Panc1 (cell line): ENCODE measurements at regions not wholly inside any gene's neighbourhood (a gene's known extent, or its start where the extent isn't known, plus 50 kb on each side); places are given as distances from the start of the nearest gene placed in this dataset.

Experiments used
- ATAC-seq: fragments of 200-7000 bp; cut with Tn5 transposase; 2 replicates; pipeline ENCODE4 v1.9.1; 2020; ENCODE audit warnings: mild to moderate bottlenecking, moderate library complexity
- BruUV-seq: library from RNA; stranded (reverse); fragments of 400-500 nt; replicated peaks from 2 replicates; lab custom pipeline; 2021; lab: Mats Ljungman, UMichigan
- CTCF ChIA-PET: fragments of 300-600 bp; sonication (Branson Sonifier 250); formaldehyde crosslinking; loops from one replicate; lab custom pipeline; 2022; ENCODE audit warnings: antibody characterized with exemption; lab: Charles Lee
- POLR2A ChIA-PET: fragments of 300-600 bp; sonication (Branson Sonifier 250); formaldehyde crosslinking; loops from one replicate; lab custom pipeline; 2022; ENCODE audit warnings: antibody characterized with exemption; lab: Charles Lee
- DNase-seq: peaks from one replicate; pipeline ENCODE4 v3.0.0-alpha.2; 2010; ENCODE audit warnings: low read depth, low spot score
- H3K27ac ChIP-seq: 2 replicates; pipeline ENCODE4 v1.5.1; 2011; ENCODE audit warnings: mild to moderate bottlenecking, low read length, inconsistent platforms
- H3K27me3 ChIP-seq: fragments of 200-500 bp; sonication (Bioruptor generic); 2 replicates; pipeline ENCODE4 v1.6.0; 2014; ENCODE audit warnings: low read length, inconsistent platforms; ENCODE audit not compliant: control insufficient read depth, insufficient read depth
- H3K36me3 ChIP-seq: fragments of 200-500 bp; sonication (Bioruptor generic); 2 replicates; pipeline ENCODE4 v1.5.1; 2014; ENCODE audit warnings: inconsistent platforms, mild to moderate bottlenecking, low read length, moderate library complexity; ENCODE audit not compliant: control insufficient read depth, insufficient read depth
- H3K4me1 ChIP-seq: 2 replicates; pipeline ENCODE4 v1.5.1; 2011; ENCODE audit warnings: inconsistent platforms, mild to moderate bottlenecking, low read length, moderate library complexity; ENCODE audit not compliant: control insufficient read depth, insufficient read depth
- H3K4me3 ChIP-seq, 2 experiments: 2 replicates each; pipeline ENCODE4 v1.5.1; 2011 to 2012; ENCODE audit warnings: low read depth in 2 of 2, low read length in 2 of 2, mild to moderate bottlenecking in 2 of 2, inconsistent platforms in 1 of 2, moderate library complexity in 1 of 2
- H3K9me3 ChIP-seq: fragments of 200-500 bp; sonication (Bioruptor generic); 2 replicates; pipeline ENCODE4 v1.5.1; 2014; ENCODE audit warnings: low read depth, mild to moderate bottlenecking, inconsistent platforms, low read length, moderate library complexity; ENCODE audit not compliant: control insufficient read depth, insufficient read depth
- CTCF ChIP-seq: fragments of 450-650 bp; IDR thresholded peaks from 2 replicates; pipeline ENCODE4 v1.5.1; 2017; ENCODE audit warnings: mild to moderate bottlenecking
- POLR2AphosphoS5 ChIP-seq: IDR thresholded peaks from 2 replicates; pipeline ENCODE4 v1.6.1; 2012; ENCODE audit warnings: mild to moderate bottlenecking, low read depth, low read length, moderate library complexity
- REST ChIP-seq, 2 experiments: IDR thresholded peaks; 2 replicates each; pipeline ENCODE4 v1.6.1; 2011 to 2012; ENCODE audit warnings: low read depth in 2 of 2, control low read depth in 1 of 2, low read length in 1 of 2, mild to moderate bottlenecking in 1 of 2, moderate library complexity in 1 of 2; ENCODE audit not compliant: insufficient read depth in 1 of 2
- SIN3A ChIP-seq: IDR thresholded peaks from 2 replicates; pipeline ENCODE4 v1.6.1; 2012; ENCODE audit warnings: low read depth, mild to moderate bottlenecking, low read length, moderate library complexity, borderline replicate concordance; ENCODE audit not compliant: insufficient read depth
- TCF7L2 ChIP-seq: IDR thresholded peaks from 2 replicates; pipeline ENCODE4 v1.6.1; 2011; ENCODE audit warnings: mild to moderate bottlenecking, low read depth, low read length, inconsistent platforms
- in situ Hi-C: cut with HindIII; loops from 2 replicates; pipeline ENCODE4 v1.10.0; 2016; ENCODE audit warnings: low sequenced_read_pairs, low pct_unique_long_range_greater_than_20kb
- intact Hi-C: fragments of 100-400 bp; cut with micrococcal nuclease; formaldehyde crosslinking; loops from one replicate; pipeline ENCODE4 v1.10.0; 2022; ENCODE audit not compliant: unreplicated experiment

DNA sequence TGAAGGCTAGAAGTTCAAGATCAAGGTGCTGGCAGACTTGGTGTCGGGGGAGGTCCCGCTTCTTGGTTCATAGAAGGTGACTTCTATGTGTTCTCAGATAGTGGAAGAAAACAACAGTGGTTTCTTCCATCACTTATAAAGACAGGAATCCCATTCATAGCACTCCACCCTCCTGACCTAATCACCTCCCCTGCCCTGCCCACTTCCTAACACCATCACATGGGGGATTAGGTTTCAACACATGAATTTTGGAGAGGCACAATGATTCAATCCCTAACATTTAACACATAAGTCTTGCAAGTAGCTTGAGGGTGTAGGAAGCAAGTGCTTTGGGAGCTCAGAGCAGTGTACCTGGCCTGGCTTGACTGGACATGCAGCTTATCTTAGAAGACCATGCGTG lies 142.8 kb upstream of the TSHZ3 start:
- no peak for TF ChIP-seq REST (IDR thresholded peaks at IDR 0.05; ENCODE audit: insufficient read depth in 1 of 2, low read depth in 2 of 2, low read length in 1 of 2)
- no peak for TF ChIP-seq POLR2AphosphoS5
- TF ChIP-seq TCF7L2: no peak
- no peak for TF ChIP-seq CTCF
- no peak for TF ChIP-seq SIN3A
- Histone ChIP-seq H3K27me3 (no peaks in the 10 kb centered on the region), H3K27ac (no peak overlapping the region), H3K9me3 (no peaks in the 10 kb centered on the region), H3K36me3 (no peaks in the 10 kb centered on the region), H3K4me1 (no peaks in the 10 kb centered on the region), H3K4me3 (no peak overlapping the region)
- ATAC-seq: no peak
- intact Hi-C loops: no loop called here
- ChIA-PET POLR2A (no interaction called here), CTCF (no interaction called here)
- no TSS peak for BruUV-seq
- DNase-seq: no peak
- in situ Hi-C loops: no loop called here

- Histone ChIP-seq H3K27me3 (no peaks in the 10 kb centered on the region), H3K9me3 (no peaks in the 10 kb centered on the region), H3K4me1 (no peaks in the 10 kb centered on the region), H3K4me3 (no peak overlapping the region), H3K27ac (no peak overlapping the region), H3K36me3 (no peaks in the 10 kb centered on the region)
- TF ChIP-seq REST (IDR thresholded peaks at IDR 0.05; ENCODE audit: insufficient read depth in 1 of 2, low read depth in 2 of 2, low read length in 1 of 2): no peak
- no peak for TF ChIP-seq TCF7L2
- TF ChIP-seq CTCF: no peak
- TF ChIP-seq SIN3A: no peak
- no peak for TF ChIP-seq POLR2AphosphoS5
- in situ Hi-C loops (no loop called here), intact Hi-C loops (no loop called here)
- ATAC-seq (no peak), DNase-seq (no peak)
- POLR2A ChIA-PET: no interaction called here
- CTCF ChIA-PET: no interaction called here
- no TSS peak for BruUV-seq
Measured at GRCh38 chr19:31496076-31496475, 146.8 kb upstream of the TSHZ3 start.
